ENCODE measurements at regions not wholly inside any gene's neighbourhood (a gene's known extent, or its start where the extent isn't known, plus 50 kb on each side); places are given as distances from the start of the nearest gene placed in this dataset.

- TF ChIP-seq ZNF580 (CRISPR knock-in tag; IDR thresholded peaks at IDR 0.05; ENCODE audit: borderline replicate concordance, low read depth): no peak
These were observed 137.9 kb downstream of the FAM114A2 start (continued) for GRCh38 chr5:153900703-153901395.

- Histone ChIP-seq H2AFZ (ENCODE audit: low read length) (no peak overlapping the region), H3K4me2 (ENCODE audit: low read depth, low read length) (no peak overlapping the region), H3K9me3 (ENCODE audit: low read length) (no peaks in the 10 kb centered on the region), H3K79me2 (ENCODE audit: insufficient read depth, low read length) (no peaks in the 10 kb centered on the region), H3K9ac (ENCODE audit: insufficient read depth, low read depth, low read length) (no peak overlapping the region), H3K27me3 (ENCODE audit: control insufficient read depth in 1 of 2, insufficient read depth in 2 of 2, low read length in 2 of 2) (no peaks in the 10 kb centered on the region; a peak in 1 of 5 replicates), H3K4me3 (replicated peaks in 1 of 3; ENCODE audit: insufficient read depth in 1 of 3, low read depth in 2 of 3, low read length in 3 of 3) (no peak overlapping the region), H4K20me1 (ENCODE audit: insufficient read depth, low read length) (no peaks in the 10 kb centered on the region), H3K4me1 (ENCODE audit: insufficient read depth, low read length) (no peaks in the 10 kb centered on the region), H3K27ac (ENCODE audit: extremely low read length, insufficient read depth, low read length) (no peak overlapping the region), H3K36me3 (replicated peaks in 1 of 2; ENCODE audit: control insufficient read depth in 1 of 2, insufficient read depth in 2 of 2, low read length in 2 of 2) (no peaks in the 10 kb centered on the region)
- ChIA-PET CTCF (ENCODE audit: low intra/inter-chr PET ratio, low total read pairs) (no interaction called here), POLR2A (no interaction called here)
- DNase-seq (ENCODE audit: low spot score) (no peak), FAIRE-seq (no peak), ATAC-seq (no peak)
- BruUV-seq (replicated peaks): no TSS peak
- 0% methylated on average over 4 of the region's 4 CpGs for WGBS (ENCODE audit: low lambda C conversion rate)
- intact Hi-C loops (cut with micrococcal nuclease; ENCODE audit: unreplicated experiment): no loop called here
- in situ Hi-C loops (cut with HindIII; ENCODE audit: extremely low pct_ligation_motif_present, low pct_unique_long_range_greater_than_20kb): no loop called here
- no peak for TF ChIP-seq KMT2A (CRISPR knock-in tag; IDR thresholded peaks at IDR 0.05)
- TF ChIP-seq BCL6 (CRISPR knock-in tag; IDR thresholded peaks at IDR 0.05): no peak
- no peak for TF ChIP-seq ZSCAN21 (CRISPR knock-in tag; IDR thresholded peaks at IDR 0.05; ENCODE audit: borderline replicate concordance)
- no peak for TF ChIP-seq ZBTB39 (CRISPR knock-in tag; IDR thresholded peaks at IDR 0.05)
- TF ChIP-seq CCDC6 (CRISPR knock-in tag; IDR thresholded peaks at IDR 0.05): no peak
- no peak for TF ChIP-seq SYNCRIP (IDR thresholded peaks at IDR 0.05; ENCODE audit: insufficient read depth, low read depth, low read length)
- no peak for TF ChIP-seq CBX2 (IDR thresholded peaks at IDR 0.05; ENCODE audit: low read depth, low read length)
- no peak for TF ChIP-seq CBX2 (CRISPR knock-in tag; IDR thresholded peaks at IDR 0.05; ENCODE audit: low read depth)
- no peak for TF ChIP-seq ARID4A (CRISPR knock-in tag; IDR thresholded peaks at IDR 0.05; ENCODE audit: borderline replicate concordance)
- TF ChIP-seq ZNF619 (CRISPR knock-in tag; IDR thresholded peaks at IDR 0.05): no peak
- TF ChIP-seq FOSL1 (CRISPR knock-in tag; IDR thresholded peaks at IDR 0.05; ENCODE audit: borderline replicate concordance): no peak
- TF ChIP-seq KAT8 (CRISPR knock-in tag; IDR thresholded peaks at IDR 0.05): no peak
- TF ChIP-seq ZBTB26 (CRISPR knock-in tag; IDR thresholded peaks at IDR 0.05; ENCODE audit: borderline replicate concordance): no peak
These were observed 139.0 kb downstream of the FAM114A2 start for GRCh38 chr5:153899746-153900145.
